Kidney (tissue), 13 donors: ENCODE measurements at regions not wholly inside any gene's neighbourhood (a gene's known extent, or its start where the extent isn't known, plus 50 kb on each side); places are given as distances from the start of the nearest gene placed in this dataset.

ENCODE experiments used
- DNase-seq, 5 donors: peaks; one replicate each; pipeline ENCODE4 v3.0.0-alpha.2; 2013 to 2020
- FAIRE-seq: peaks from 2 replicates; lab custom pipeline; 2012; peaks lifted over from hg19 to GRCh38; lab: Jason Lieb, UNC
- H3K27ac ChIP-seq, 2 donors: one replicate each; pipeline ENCODE4 v1.7.0; 2013; ENCODE audit warnings: low read depth in 2 of 2, low read length in 2 of 2, inconsistent platforms in 1 of 2
- H3K27me3 ChIP-seq: one replicate; pipeline ENCODE4 v1.7.1; 2013; ENCODE audit warnings: low read length, inconsistent platforms; ENCODE audit not compliant: control insufficient read depth, insufficient read depth
- H3K36me3 ChIP-seq, 3 donors: one replicate each; pipeline versions ENCODE4 v1.7.0 to v1.7.1; 2013; ENCODE audit warnings: low read length in 3 of 3, control low read depth in 1 of 3, inconsistent platforms in 1 of 3; ENCODE audit not compliant: insufficient read depth in 3 of 3, control insufficient read depth in 2 of 3
- H3K4me1 ChIP-seq, 3 donors: one replicate each; pipeline versions ENCODE4 v1.7.0 to v1.7.1; 2013; ENCODE audit warnings: low read length in 3 of 3, inconsistent platforms in 1 of 3, low read depth in 1 of 3; ENCODE audit not compliant: control insufficient read depth in 2 of 3, insufficient read depth in 2 of 3
- H3K4me3 ChIP-seq, 3 donors: one replicate each; pipeline versions ENCODE4 v1.7.0 to v1.8.1; 2013; ENCODE audit warnings: low read length in 3 of 3, control low read depth in 1 of 3, inconsistent platforms in 1 of 3
- H3K9ac ChIP-seq, 3 donors: one replicate each; pipeline versions ENCODE4 v1.7.0 to v1.7.1; 2013; ENCODE audit warnings: low read length in 3 of 3, control low read depth in 1 of 3, inconsistent platforms in 1 of 3
- H3K9me3 ChIP-seq, 3 donors: one replicate each; pipeline versions ENCODE4 v1.7.0 to v1.7.1; 2013; ENCODE audit warnings: low read length in 3 of 3, control low read depth in 1 of 3, inconsistent platforms in 1 of 3; ENCODE audit not compliant: control insufficient read depth in 2 of 3, insufficient read depth in 1 of 3
- intact Hi-C: fragments of 100-400 bp; cut with DNase I; formaldehyde crosslinking; loops from one replicate; pipeline ENCODE4 v1.11.1; 2022
- TF ChIP-seq, protein P1 (sequence below): IDR thresholded peaks from 3 replicates; pipeline ENCODE4 v1.5.1; 2012; ENCODE audit warnings: mild to moderate bottlenecking, moderate library complexity, borderline replicate concordance; ENCODE audit not compliant: insufficient read depth; ENCODE audit errors: extremely low read depth
- donor health status: control.
- donor health status: control.
- donor health status: control.
- donor health status: control.
- donor health status: control.
- donor health status: DM: yes; HTN: yes; CAD: no.
- donor health status: Normal renal cell carcinoma (clear cell type).

DNA sequence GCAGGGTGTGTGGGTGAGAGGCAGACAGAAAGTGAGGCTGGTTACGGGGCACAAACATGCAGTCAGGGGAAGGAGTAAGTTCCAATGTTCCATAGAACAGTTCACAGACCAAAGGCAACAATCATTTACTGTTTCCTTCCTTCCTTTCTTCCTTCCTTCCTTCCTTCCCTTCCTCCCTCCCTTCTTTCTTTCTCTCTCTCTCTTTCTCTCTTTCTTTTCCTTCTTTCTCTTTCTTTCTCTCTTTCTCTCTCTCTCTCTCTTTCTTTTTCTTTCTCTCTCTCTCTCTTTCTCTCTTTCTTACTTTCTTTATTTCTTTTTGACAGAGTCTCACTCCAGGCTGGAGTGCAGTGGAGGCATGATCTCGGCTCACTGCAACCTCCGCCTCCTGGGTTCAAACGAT is 125.8 kb upstream of the LPCAT1 start:
- TF ChIP-seq, protein P1, sequence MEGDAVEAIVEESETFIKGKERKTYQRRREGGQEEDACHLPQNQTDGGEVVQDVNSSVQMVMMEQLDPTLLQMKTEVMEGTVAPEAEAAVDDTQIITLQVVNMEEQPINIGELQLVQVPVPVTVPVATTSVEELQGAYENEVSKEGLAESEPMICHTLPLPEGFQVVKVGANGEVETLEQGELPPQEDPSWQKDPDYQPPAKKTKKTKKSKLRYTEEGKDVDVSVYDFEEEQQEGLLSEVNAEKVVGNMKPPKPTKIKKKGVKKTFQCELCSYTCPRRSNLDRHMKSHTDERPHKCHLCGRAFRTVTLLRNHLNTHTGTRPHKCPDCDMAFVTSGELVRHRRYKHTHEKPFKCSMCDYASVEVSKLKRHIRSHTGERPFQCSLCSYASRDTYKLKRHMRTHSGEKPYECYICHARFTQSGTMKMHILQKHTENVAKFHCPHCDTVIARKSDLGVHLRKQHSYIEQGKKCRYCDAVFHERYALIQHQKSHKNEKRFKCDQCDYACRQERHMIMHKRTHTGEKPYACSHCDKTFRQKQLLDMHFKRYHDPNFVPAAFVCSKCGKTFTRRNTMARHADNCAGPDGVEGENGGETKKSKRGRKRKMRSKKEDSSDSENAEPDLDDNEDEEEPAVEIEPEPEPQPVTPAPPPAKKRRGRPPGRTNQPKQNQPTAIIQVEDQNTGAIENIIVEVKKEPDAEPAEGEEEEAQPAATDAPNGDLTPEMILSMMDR, result no peak
- FAIRE-seq (no peak), DNase-seq (peak in 1 of 5 donors; percentile 10)
- Histone ChIP-seq H3K4me3 (no peak overlapping the region), H3K4me1 (peaks cover 0 to 7% (median 5%) of the 10 kb centered on the region in 3 donors), H3K9ac (no peak overlapping the region), H3K27me3 (peaks cover 4% of the 10 kb centered on the region), H3K9me3 (no peaks in the 10 kb centered on the region), H3K36me3 (no peaks in the 10 kb centered on the region), H3K27ac (no peak overlapping the region)
- intact Hi-C loops, result no loop called here

DNA sequence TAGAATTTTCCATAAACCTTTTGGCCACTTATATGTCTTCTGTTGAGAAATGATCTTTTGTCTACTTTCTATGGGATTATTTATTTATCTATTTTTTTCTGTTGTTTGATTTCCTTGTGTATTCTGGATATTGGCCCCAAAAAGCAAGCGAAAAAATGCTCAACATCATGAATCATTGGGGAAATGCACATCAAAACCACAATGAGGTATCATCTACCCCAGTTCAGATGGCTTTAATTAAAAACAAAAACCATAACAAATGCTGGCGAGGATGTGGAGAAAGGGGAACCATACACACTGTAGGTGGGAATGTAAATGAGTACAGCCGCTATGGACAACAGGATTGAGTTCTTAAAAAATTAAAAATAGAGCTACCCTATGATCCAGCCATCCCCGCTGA is 125.0 kb upstream of the LPCAT1 start:
- TF ChIP-seq, protein P1, result no peak
- Histone ChIP-seq H3K27me3 (peaks cover 9% of the 10 kb centered on the region), H3K9me3 (no peaks in the 10 kb centered on the region), H3K4me3 (no peak overlapping the region), H3K27ac (no peak overlapping the region), H3K4me1 (peaks cover 0 to 7% (median 5%) of the 10 kb centered on the region in 3 donors), H3K36me3 (no peaks in the 10 kb centered on the region), H3K9ac (no peak overlapping the region)
- DNase-seq (no peak), FAIRE-seq (no peak)
- intact Hi-C loops, result no loop called here

DNA sequence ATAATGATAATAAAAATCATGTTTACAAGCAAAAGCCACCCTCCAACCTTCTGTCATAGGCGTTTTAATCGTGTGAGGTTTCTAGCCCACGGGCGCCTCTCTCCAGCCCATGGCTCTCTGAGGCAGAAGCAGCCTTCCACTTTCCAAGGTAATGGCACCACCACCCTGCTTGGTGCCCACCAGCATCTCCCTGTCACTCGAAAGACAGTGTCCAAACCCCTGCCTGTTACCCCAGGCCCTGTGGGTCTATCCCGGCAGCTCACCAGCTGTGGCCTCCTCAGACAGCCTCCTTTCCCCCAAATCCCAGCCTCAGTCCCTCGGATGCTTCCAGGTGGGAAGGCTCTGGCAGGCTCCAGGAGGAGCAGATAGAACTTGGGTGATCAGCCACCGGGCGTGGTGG is 123.8 kb upstream of the LPCAT1 start:
- Histone ChIP-seq H3K9me3 (no peaks in the 10 kb centered on the region), H3K4me1 (peaks cover 0 to 5% (median 4%) of the 10 kb centered on the region in 3 donors), H3K4me3 (no peak overlapping the region), H3K27me3 (peaks cover 9% of the 10 kb centered on the region), H3K9ac (no peak overlapping the region), H3K27ac (no peak overlapping the region), H3K36me3 (no peaks in the 10 kb centered on the region)
- intact Hi-C loops, result no loop called here
- FAIRE-seq, result no peak
- DNase-seq, result peak in 1 of 5 donors; percentile 48
- TF ChIP-seq, protein P1, result no peak
